Bone marrow (tissue), 2 donors: ENCODE measurements at regions not wholly inside any gene's neighbourhood (a gene's known extent, or its start where the extent isn't known, plus 50 kb on each side); places are given as distances from the start of the nearest gene placed in this dataset.
A peak's percentile ranks its signal among the peaks of the same experiment; 100 is the strongest.

Source experiments
- DNase-seq, 2 donors: peaks; one replicate each; lab custom pipeline; 2025; lab: John Stamatoyannopoulos, UW

DNA sequence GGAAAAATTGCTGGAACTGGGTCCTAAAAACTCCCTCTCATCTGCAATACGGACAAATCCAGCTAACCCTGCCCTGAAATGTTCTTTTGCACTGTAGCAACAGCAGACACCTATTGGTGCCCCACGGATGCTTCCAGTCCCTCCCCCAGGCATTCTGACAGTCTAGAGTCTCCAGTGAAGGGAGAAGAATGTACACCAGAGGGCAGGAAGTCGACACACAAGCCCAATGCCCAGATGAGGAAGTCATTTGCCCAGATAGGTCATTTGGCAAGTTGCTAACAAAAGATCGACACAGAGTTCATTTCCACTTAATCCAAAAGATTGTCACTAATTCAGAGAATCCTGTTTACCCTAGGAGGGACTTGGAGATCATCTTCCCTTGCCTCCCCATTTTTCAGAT lies 293.0 kb upstream of the PRDM1 start:
- peak in 1 of 2 donors; percentile 83 for DNase-seq

DNA sequence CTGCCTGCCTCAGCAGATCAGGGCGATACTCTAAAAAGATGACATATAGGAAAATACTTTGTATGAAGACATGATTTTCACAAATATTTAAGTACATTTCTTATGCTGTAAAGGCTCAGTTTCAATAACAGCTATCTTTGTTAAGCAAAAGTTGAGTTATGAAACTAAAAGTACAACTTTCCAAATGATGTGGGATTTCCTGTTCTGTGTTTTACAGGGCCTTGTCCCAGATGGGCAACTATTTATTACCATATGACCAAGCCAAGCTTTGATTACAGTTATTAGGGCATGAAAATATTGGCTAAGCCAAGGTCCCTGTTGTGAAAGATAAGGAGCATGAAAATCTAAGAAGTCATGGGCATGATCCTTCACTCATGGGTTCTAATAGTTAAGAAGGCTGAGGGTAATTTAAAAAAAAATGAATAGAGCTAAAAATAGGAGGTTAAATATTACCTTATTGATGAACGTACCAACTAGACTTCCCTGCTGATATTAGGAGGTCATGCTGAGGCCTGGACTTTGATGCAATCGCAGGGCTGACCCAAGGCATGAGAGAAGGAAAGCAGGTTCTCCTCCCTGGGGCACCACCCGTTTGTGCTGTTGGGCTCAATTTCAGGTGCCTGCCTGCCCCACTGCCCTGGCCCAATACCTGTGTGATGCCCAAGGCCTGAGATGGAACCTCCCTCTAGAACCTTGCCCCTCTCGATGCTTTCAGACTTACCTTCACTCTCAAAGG lies 294.4 kb upstream of the PRDM1 start:
- peak in 1 of 2 donors; percentile 32 for DNase-seq

DNA sequence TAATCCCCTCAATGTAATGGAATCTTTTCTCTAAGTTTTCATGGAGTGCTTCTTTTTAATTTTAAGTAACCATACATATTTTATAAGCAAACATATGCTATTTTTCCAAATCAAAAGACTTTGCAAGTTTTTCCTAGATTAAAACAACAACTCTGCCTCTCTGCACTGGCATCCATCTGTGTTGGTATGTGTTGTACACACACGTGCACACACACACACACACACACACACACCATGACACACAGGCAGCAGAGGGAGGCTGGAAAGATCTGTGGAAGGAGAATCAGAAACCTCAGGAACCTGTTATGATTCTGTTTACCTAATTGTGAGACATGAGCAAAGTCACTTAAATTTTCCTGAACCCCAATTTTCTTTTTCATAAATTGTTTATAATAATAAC lies 295.0 kb upstream of the PRDM1 start:
- no peak for DNase-seq

DNA sequence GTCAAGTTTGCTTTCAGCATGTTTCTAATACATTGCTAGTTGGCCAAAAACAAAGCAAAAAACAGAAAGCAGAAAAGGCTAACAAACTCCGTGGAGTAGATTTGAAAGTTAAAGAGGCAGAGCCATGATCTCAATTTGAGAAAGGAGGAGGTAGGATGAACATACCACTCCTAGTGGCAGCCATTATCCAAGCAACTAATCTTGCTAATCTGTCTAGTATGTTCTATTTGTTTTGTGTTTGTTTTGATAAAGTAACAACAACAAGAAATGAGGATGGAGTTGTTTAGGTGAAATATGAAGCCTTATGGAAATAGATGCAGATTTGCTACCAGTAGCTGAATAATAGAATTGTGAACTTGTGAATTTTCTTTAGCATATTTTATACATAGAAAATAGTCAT lies 295.5 kb upstream of the PRDM1 start:
- DNase-seq: no peak

DNA sequence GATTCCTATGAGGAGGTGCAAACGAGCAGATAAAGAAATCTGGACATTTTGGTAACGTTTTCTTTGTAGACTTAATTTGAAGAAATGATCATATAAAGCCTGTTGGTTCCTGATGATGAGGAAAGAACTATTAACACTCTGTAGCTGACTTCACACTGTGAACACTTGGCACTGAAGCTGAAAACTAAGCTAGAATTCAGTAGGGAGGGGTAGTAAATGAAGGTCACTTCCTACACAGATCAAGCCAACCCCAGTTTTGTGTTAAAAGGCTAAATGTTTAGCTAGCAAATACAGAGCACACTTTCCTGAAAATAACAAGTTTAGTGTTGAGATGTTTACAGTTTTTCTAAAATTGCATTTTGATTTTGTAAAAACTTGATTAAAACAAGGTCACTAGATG lies 296.2 kb upstream of the PRDM1 start:
- no peak for DNase-seq

DNA sequence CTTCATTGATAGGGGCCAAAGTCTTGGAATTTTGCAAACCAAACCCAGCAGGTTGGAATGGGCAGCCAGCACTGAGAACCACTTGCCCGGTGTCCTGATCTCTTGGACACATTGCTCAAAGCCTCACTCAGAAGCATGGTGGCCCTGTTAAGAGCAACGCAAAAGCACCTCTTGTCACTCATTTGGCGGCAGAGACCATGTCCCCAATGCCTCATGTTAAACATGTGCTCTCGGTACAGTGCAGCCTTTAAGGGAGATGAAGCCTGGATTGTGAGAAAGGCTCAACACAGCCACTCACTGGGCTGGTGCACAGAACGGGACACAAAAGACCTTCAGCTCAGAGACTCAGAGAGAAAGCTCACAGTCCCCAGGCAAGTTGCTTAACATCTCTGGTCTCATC lies 298.4 kb upstream of the PRDM1 start:
- DNase-seq: no peak

DNA sequence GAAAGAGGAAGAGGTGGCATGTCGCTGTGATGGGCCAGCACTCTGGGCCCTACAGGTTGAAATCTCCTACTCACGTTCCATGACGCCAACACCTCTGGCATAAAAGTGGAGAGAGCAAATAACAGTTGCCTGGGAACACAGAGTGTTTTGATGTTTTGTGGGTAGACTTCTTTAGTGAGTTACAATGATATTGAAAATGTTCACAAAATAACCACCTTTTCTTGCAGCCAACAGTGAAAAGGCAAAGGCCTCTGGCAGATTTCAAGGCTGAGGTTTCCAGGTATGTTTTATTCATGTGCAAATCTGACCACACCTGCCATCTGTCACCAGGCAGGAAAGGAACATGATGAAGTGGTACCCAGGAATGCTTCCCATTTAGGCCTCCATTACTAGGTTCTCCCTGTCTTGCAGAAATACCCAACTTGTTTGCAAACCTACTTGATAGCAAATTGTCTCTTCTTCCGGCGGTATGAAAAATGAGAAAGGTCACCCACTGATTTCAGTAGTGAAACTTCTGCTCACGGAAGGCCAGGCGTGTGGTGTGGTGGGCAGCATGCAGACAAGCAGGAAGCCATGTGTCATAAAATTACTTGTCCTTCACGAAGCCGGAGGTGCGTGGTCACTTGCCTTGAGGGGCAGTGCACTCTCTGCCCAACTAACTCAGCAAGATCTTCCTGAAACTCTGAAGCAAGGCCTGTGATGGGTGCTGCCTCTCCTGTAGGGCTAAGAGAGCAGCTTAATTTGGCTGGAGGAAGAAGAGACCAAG lies 299.1 kb upstream of the PRDM1 start:
- DNase-seq: no peak

DNA sequence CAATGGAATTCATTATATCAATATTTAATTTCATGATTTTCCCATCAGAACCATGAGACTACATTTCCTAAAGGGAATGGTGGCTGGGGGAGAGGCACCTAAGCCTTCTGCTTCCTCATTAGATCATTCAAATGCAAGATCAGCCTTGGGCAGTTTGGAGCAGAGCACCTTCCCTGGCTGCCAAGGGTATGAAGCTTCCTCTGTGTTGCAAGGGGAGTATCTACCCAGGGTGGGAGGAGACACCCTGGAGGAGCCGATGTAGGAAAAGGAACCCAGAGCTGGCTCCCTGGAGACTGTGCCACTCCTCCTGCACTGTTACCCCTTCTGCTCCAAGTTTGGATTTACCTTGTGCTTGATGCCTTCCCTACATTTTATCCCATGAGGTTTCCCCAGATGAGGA lies 299.7 kb upstream of the PRDM1 start:
- no peak for DNase-seq

DNA sequence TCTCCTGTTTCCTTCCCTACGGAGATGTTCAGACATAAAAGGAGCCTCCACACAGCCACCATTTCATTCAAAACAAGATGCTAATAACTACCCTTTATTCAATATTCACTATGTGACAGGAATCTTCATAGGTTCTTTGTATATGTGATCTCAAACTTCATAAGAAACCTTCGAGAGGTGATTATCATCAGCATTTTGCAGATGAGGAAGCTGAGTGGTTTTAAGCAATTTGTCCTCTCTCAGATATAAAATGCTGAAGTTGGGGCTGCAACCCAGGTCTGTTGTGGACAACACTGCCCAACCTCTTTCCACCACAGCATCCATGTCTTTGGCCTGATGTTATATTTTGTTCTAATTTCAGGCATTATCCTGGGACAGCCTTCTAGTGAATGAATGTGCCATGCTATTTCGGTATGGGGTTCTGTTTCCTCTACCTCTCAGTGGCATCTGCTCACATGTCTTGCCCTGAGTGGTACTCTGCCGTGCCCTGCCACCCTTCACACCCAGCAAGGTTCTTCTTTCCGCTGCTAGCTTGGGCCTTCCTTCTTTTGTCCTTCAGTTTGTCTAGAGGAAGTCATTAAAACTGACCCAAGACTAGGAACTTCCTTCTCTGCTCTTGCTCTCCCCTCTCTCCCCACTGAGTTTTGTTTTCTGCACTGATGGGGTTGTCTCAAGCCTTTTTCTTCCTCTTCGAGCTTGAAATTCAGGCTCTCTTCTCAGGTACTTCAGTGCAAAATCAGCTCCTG lies 300.9 kb upstream of the PRDM1 start:
- DNase-seq: peak in 1 of 2 donors; percentile 51

DNA sequence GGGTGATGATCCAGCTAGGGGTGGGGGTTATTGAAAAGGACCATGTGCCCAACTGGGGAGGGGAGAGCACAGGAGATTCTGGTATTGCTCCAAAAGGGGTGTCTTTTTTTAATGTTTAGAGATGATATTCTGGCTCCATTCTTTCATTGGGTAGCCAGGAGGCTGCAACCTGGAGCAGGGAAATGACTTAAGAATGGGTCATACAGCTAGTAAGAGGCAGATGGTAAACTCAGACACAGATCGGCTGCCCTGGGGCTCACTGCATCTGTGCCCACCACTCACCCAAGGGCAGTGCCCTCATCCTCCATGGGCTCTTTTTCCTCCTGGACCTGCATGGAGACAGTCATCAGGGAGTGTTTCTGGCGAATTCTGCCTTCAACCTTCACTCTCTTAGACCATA lies 302.0 kb upstream of the PRDM1 start:
- no peak for DNase-seq

DNA sequence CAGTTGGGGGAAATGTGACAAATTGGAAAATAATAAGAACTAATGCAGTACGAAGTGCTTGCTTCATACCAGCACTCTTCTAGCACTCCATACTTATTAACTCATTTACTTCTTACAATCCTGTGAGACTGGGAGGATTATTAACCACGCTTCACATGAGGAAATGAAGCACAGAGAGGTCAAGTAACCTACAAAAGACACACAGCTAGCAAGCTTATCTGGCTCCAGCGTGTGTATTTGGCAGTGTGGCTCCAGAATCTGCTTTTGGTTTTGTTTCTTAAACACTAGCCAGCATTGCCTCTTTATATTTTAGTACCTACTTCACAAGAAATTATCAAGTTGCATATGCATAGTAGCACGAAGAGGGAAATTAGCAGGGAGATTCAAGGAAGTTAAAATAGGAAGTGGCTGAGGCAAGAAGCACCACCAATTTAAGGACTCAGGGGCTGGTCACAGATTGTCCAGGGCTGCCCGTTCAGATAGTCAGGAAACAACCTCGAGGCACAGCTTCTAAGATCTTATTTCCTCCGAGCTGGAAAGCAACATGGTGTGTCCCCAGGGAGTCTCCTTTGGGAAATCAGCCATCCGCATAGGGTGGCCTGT lies 302.7 kb upstream of the PRDM1 start:
- no peak for DNase-seq

DNA sequence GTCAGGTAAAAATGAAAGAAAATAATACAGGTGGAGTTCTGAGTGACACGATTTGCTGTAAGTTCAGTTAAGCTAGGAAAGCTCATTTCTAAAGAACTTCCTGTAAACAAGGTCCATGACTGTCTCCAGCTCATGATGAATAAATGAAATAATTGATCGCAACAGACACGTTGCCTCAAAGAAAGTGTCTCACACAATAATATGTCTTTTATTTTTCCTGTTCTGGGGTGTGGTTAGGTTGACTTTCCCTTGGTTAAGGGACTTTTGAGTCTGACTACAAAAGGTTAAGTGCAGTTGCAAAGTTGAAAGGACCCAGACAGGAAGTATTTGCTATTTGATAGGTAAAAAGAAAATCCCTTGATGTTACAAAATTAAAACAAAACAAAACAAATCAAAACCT lies 304.2 kb upstream of the PRDM1 start:
- DNase-seq: no peak

DNA sequence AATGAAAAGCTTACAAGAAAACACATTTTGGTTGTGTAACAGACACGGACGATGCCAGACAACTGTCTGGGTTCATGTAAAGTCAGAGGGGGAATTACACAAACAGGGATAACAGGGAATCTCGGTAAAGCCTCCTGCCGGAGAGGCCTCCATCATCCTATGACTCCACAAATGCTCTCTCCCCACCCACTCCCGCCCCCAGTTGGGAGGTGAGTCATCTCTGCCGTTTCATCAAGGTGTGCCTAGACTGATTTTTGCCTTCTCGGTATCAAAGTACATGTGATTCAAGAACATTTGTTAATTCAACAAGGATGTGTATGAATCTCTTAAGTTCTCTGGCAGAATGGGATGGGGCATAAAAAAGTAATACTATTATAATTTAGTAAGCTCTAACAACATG lies 304.9 kb upstream of the PRDM1 start:
- DNase-seq: no peak

DNA sequence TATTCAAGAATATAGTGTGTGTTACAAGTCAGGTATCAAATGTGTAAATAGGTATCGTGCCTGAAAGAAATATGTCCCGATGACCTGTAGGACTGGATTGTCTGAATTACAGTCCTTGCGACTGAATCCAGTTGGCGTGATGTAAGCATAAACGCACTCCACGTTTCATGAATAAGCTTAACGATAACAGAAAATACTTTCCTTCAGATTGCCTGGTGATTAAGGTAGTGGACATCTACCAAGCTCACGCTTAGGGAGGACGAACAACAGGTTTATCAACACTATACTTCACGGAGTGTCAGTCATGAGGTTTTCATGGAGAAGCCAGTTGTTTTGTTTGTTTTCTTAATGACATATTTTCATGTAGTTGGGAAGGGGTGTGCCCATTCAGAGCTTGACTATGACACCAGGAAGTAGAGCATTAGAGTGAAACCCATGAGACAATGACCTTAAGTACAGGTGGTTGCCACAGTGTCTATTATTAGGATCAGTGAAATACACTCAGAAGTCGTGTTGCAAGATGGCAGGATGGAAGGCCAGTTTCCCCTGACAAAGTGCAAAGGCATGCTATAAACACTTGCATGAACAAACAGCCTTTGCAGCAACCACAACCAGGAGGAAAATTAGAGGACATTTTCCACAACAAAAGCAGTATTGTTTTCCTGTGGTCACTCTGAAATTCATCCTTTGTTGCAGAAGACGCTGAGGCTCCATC lies 305.8 kb upstream of the PRDM1 start:
- DNase-seq: no peak

DNA sequence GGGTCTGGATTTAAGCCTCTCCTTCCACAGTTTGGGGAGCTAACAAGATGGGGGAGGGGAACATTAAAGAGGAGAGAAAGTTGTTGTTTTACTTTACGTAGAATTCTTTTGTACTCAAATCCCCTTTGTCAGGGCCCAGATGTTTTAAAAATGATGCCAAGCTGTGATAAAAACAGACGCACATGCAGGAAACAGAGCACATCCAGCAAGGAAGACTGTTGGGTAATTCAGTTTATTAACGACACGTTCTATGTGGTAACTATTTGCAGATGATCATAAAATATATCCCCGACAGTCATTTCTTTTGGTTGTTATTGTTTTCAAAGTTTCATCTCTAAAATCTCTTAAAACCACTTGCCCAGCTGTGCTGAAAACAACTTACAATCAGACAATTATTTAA lies 307.0 kb upstream of the PRDM1 start:
- DNase-seq: peak in 1 of 2 donors; percentile 23

DNA sequence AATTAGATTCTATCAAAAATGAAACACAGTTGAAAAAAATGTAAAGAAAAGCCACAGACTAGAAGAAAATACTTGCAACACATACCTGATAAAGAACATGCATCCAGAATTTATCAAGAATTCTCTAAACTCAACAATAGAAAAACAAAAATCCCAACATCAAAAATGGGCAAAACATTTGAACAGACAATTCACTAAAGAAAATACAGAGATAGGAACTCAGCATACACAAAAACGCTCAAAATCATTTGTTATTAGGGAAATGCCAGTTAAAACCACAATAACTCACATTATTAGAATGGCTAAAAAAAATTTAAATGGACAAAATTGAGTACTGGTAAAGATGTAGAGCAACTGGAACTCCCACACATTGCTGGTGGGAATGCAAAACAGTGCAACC lies 311.0 kb upstream of the PRDM1 start:
- DNase-seq: no peak

DNA sequence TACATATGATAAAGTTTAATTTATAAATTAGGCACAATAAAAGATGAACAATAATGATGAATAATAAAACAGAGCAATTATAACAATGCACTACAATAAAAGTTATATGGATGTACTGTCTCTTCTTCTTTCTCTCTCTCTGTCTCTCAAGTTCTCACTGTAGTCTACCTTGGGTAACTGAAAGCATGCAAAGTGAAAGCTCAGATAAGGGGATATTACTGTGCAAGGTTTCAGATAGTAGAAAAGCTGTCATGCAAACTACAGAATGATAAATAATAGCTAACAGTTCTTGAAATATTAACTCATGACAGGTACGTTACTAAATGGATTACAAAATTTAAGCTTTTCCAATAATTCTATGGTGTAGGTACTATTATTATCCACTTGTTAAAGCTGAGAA lies 311.9 kb upstream of the PRDM1 start:
- DNase-seq: no peak

DNA sequence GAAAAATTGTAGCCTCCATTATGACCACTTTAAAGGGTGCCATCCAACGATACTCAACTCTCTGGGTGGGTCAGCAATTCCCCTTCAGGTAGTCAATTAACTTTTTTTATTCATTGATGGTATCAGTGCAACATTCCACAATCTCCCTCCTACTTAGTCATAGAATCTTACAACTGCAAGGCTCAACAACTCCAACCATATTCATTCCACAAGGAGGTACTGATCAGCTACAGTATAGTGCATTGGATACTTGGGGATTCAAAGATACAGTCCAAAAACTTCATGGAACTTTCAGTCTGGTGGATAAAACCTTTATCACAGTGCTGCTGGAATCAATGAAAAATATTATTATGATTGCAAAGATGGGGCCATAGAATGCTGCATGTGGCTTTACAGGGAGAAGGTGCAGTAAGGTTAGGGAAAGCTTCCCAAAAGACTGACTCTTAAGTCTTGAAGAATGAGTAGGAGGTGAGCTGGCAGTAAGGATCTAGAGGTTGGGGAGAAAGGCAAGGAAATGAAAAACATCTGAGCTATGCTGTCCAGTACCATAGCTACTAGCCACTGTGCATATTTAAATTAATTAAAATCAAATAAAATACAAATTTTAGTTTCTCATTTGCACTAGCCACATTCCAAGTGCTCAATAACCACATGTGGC lies 314.7 kb upstream of the PRDM1 start:
- no peak for DNase-seq

DNA sequence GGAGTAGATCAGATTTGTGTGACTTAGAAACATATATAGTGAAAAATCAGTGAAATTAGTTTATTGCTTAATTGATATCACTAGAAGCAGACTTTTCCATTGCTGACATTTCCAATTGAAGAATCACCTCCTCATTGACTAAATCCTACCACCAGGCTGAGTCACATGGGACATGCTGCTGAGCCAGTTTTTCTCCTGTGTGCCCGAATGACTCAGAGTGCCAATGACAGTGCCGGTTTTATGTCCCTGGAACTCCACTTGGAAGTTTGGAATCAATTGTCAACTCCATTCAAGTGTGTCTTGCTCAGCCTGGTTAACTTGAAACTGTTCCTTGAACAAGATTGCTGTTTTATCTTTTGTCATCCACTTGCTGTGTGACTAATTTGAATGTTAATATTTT lies 316.1 kb upstream of the PRDM1 start:
- DNase-seq: no peak

DNA sequence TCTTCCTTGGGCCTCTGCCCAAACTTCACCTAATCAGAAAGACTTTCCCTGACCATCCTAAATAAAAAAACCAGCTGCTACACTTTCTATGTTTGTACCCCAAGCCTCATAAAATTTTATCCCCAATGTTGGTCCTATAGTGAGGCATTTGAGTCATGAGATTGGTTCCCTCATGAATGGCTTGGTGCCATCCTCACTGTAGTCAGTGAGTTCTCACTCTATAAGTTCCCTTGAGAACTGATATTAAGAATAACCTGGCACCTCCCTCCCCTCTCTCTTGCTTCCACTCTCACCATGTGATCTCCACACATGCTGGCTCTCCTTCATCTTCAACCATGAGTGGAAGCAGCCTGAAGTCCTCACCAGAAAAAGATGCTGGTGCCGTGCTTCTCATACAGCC lies 316.9 kb upstream of the PRDM1 start:
- DNase-seq: no peak

DNA sequence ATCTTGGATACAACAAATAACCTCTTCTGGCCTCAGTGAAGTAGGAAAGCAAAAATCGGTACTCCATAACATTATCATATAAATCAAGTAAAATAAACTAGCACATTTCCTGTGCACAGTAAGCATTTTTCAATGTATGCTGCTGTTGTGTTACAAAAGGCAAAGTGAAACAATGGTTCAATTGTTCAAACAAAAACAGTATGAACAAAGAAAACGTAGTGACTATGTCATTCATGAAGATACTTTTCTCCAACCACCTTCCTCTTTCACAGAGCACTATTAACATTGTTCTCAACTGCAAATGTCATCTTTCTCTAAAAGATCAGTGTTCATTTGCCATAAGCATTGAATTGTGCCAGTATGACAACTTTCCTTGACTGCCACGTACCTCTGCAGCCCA lies 318.6 kb upstream of the PRDM1 start:
- DNase-seq: no peak
